WTC11 (cell line): ENCODE measurements at regions not wholly inside any gene's neighbourhood (a gene's known extent, or its start where the extent isn't known, plus 50 kb on each side); places are given as distances from the start of the nearest gene placed in this dataset.

Experiments
- ATAC-seq: fragments of 200-7000 bp; cut with Tn5 transposase; 2 replicates; pipeline ENCODE4 v1.10.0; 2021; ENCODE audit warnings: mild to moderate bottlenecking, moderate library complexity
- CTCF ChIA-PET: fragments of 300-600 bp; sonication (Branson Sonifier 250); formaldehyde crosslinking; loops from one replicate; lab custom pipeline; 2021; ENCODE audit warnings: antibody characterized with exemption; lab: Charles Lee
- POLR2A ChIA-PET: fragments of 350-600 bp; sonication (Branson Sonifier 250); formaldehyde crosslinking; loops from one replicate; lab custom pipeline; 2021; ENCODE audit warnings: antibody characterized with exemption; lab: Charles Lee
- DNase-seq: peaks from one replicate; pipeline ENCODE4 v3.0.0; 2021; ENCODE audit warnings: low spot score
- H3K27ac Mint-ChIP-seq: 2 replicates; pipeline ENCODE4 v1.8.0; 2021; ENCODE audit warnings: mixed read lengths
- H3K27me3 Mint-ChIP-seq: 2 replicates; pipeline ENCODE4 v1.8.0; 2021; ENCODE audit warnings: low read depth, mild to moderate bottlenecking, moderate library complexity, mixed read lengths
- H3K36me3 Mint-ChIP-seq: 2 replicates; pipeline ENCODE4 v1.8.0; 2021; ENCODE audit warnings: mixed read lengths
- H3K4me1 Mint-ChIP-seq: 2 replicates; pipeline ENCODE4 v1.8.0; 2022; ENCODE audit warnings: mixed read lengths
- H3K4me3 Mint-ChIP-seq: 2 replicates; pipeline ENCODE4 v1.8.0; 2021; ENCODE audit warnings: mild to moderate bottlenecking, moderate library complexity, mixed read lengths
- H3K9me3 Mint-ChIP-seq: 2 replicates; pipeline ENCODE4 v1.8.0; 2021; ENCODE audit warnings: mixed read lengths
- AFF4 ChIP-seq: sonication (generic); formaldehyde crosslinking; IDR thresholded peaks from 2 replicates; pipeline ENCODE4 v1.8.1; 2023; ENCODE audit warnings: mild to moderate bottlenecking, missing genetic modification reagents, borderline replicate concordance
- AR ChIP-seq: fragments of 250-450 bp; sonication (Bioruptor Pico); IDR thresholded peaks from 2 replicates; pipeline ENCODE4 v1.9.0; 2021; ENCODE audit warnings: mild to moderate bottlenecking
- ARID4B ChIP-seq: sonication (generic); formaldehyde crosslinking; IDR thresholded peaks from 2 replicates; pipeline ENCODE4 v1.8.0; 2023; ENCODE audit warnings: missing genetic modification reagents, mild to moderate bottlenecking, borderline replicate concordance
- ATF6 ChIP-seq: sonication (generic); formaldehyde crosslinking; IDR thresholded peaks from 2 replicates; pipeline ENCODE4 v1.8.1; 2023; ENCODE audit warnings: mild to moderate bottlenecking, missing genetic modification reagents
- CBFB ChIP-seq: sonication (generic); formaldehyde crosslinking; IDR thresholded peaks from 2 replicates; pipeline ENCODE4 v1.8.1; 2022; ENCODE audit warnings: mild to moderate bottlenecking, low read depth, missing genetic modification reagents
- FOXJ3 ChIP-seq: sonication (generic); formaldehyde crosslinking; IDR thresholded peaks from 2 replicates; pipeline ENCODE4 v1.9.0; 2021; ENCODE audit warnings: missing genetic modification reagents, mild to moderate bottlenecking, borderline replicate concordance
- FOXK1 ChIP-seq: sonication (generic); formaldehyde crosslinking; IDR thresholded peaks from 2 replicates; pipeline ENCODE4 v1.8.0; 2022; ENCODE audit warnings: mild to moderate bottlenecking, moderate library complexity, missing genetic modification reagents
- GRHL2 ChIP-seq: fragments of 250-450 bp; sonication (Bioruptor Pico); IDR thresholded peaks from 2 replicates; pipeline ENCODE4 v1.8.0; 2022; ENCODE audit warnings: mild to moderate bottlenecking, moderate library complexity; ENCODE audit not compliant: insufficient replicate concordance, severe bottlenecking
- HMGA2 ChIP-seq: fragments of 250-450 bp; sonication (Bioruptor Pico); IDR thresholded peaks from 2 replicates; pipeline ENCODE4 v1.4.0; 2021; ENCODE audit warnings: mild to moderate bottlenecking, moderate library complexity
- HMGXB4 ChIP-seq: sonication (generic); formaldehyde crosslinking; IDR thresholded peaks from 2 replicates; pipeline ENCODE4 v1.8.1; 2023; ENCODE audit warnings: mild to moderate bottlenecking, moderate library complexity, missing genetic modification reagents
- JUN ChIP-seq: sonication (generic); formaldehyde crosslinking; IDR thresholded peaks from 2 replicates; pipeline ENCODE4 v1.8.0; 2023; ENCODE audit warnings: mild to moderate bottlenecking, missing genetic modification reagents
- MXD4 ChIP-seq: fragments of 250-450 bp; sonication (Bioruptor Pico); IDR thresholded peaks from 2 replicates; pipeline ENCODE4 v1.8.0; 2021; ENCODE audit warnings: mild to moderate bottlenecking, moderate library complexity, borderline replicate concordance
- MYBL2 ChIP-seq: sonication (generic); formaldehyde crosslinking; IDR thresholded peaks from 2 replicates; pipeline ENCODE4 v1.8.1; 2023; ENCODE audit warnings: mild to moderate bottlenecking, moderate library complexity, missing genetic modification reagents
- NFYB ChIP-seq: sonication (generic); formaldehyde crosslinking; conservative IDR thresholded peaks from 2 replicates; pipeline ENCODE4 v1.8.0; 2022; ENCODE audit warnings: low read depth, missing genetic modification reagents
- NR3C1 ChIP-seq: sonication (generic); formaldehyde crosslinking; conservative IDR thresholded peaks from 2 replicates; pipeline ENCODE4 v1.8.1; 2023; ENCODE audit warnings: low read depth, mild to moderate bottlenecking, missing genetic modification reagents
- TEAD4 ChIP-seq: sonication (generic); formaldehyde crosslinking; IDR thresholded peaks from 2 replicates; pipeline ENCODE4 v1.8.0; 2022; ENCODE audit warnings: mild to moderate bottlenecking, missing genetic modification reagents
- TP53 ChIP-seq: sonication (generic); formaldehyde crosslinking; IDR thresholded peaks from 2 replicates; pipeline ENCODE4 v1.8.1; 2023; ENCODE audit warnings: mild to moderate bottlenecking, missing genetic modification reagents
- USF2 ChIP-seq: sonication (generic); formaldehyde crosslinking; IDR thresholded peaks from 2 replicates; pipeline ENCODE4 v1.8.1; 2023; ENCODE audit warnings: mild to moderate bottlenecking, missing genetic modification reagents, moderate library complexity
- ZNF232 ChIP-seq: sonication (generic); formaldehyde crosslinking; IDR thresholded peaks from 2 replicates; pipeline ENCODE4 v1.8.0; 2022; ENCODE audit warnings: mild to moderate bottlenecking, missing genetic modification reagents
- ZNF671 ChIP-seq: fragments of 250-450 bp; sonication (Bioruptor Pico); IDR thresholded peaks from 2 replicates; pipeline ENCODE4 v1.8.0; 2021; ENCODE audit warnings: mild to moderate bottlenecking

- TF ChIP-seq HMGXB4 (CRISPR knock-in tag), result no peak
- no peak for TF ChIP-seq GRHL2
- TF ChIP-seq JUN (CRISPR knock-in tag), result no peak
- TF ChIP-seq AR (CRISPR knock-in tag), result no peak
- no peak for TF ChIP-seq ZNF232 (CRISPR knock-in tag)
- TF ChIP-seq ATF6 (CRISPR knock-in tag), result no peak
- TF ChIP-seq NR3C1 (CRISPR knock-in tag), result no peak
Measured at GRCh38 chrX:88982933-88983332, 235.9 kb downstream of the CPXCR1 start (continued).

GRCh38 chrX:88988796-88989195 is 241.8 kb downstream of the CPXCR1 start:
- Mint-ChIP-seq H3K36me3 (no peaks in the 10 kb centered on the region), H3K9me3 (no peaks in the 10 kb centered on the region), H3K27ac (peak overlapping the region; percentile 90; the same call in 1 of the 2 replicates), H3K27me3 (no peaks in the 10 kb centered on the region), H3K4me1 (peaks cover 64% of the 10 kb centered on the region), H3K4me3 (no peak overlapping the region)
- ChIA-PET CTCF (no interaction called here), POLR2A (no interaction called here)
- no peak for ATAC-seq
- no peak for DNase-seq
- no peak for TF ChIP-seq MYBL2
- TF ChIP-seq NFYB, result no peak
- TF ChIP-seq AFF4, result no peak
- TF ChIP-seq TEAD4, result no peak
- TF ChIP-seq MXD4 (CRISPR knock-in tag), result no peak
- TF ChIP-seq ARID4B, result no peak
- no peak for TF ChIP-seq ZNF671 (CRISPR knock-in tag)
- no peak for TF ChIP-seq TP53 (CRISPR knock-in tag)
- TF ChIP-seq FOXK1 (CRISPR knock-in tag), result no peak
- no peak for TF ChIP-seq FOXJ3 (CRISPR knock-in tag)
- TF ChIP-seq USF2 (CRISPR knock-in tag), result no peak
- no peak for TF ChIP-seq CBFB (CRISPR knock-in tag)
- TF ChIP-seq HMGA2 (CRISPR knock-in tag), result no peak
